Stimulated activated CD8-positive, alpha-beta memory T cell treated with anti-CD3 and anti-CD28 coated beads, Interleukin-7, amount 100 ng/mL, for 48 hours (primary cell): ENCODE measurements at regions not wholly inside any gene's neighbourhood (a gene's known extent, or its start where the extent isn't known, plus 50 kb on each side); places are given as distances from the start of the nearest gene placed in this dataset.

Experiments
- DNase-seq, 2 donors: peaks; one replicate each; pipeline ENCODE4 v3.0.0-alpha.2; 2020; ENCODE audit warnings: low read depth in 1 of 2; ENCODE audit errors: extremely low read depth in 1 of 2

GRCh38 chr2:220081171-220081570 lies 453.7 kb downstream of the SLC4A3 start:
- DNase-seq = no peak

GRCh38 chr2:220090050-220090449 lies 462.6 kb downstream of the SLC4A3 start:
- no peak for DNase-seq

GRCh38 chr2:220096406-220096805 lies 469.0 kb downstream of the SLC4A3 start:
- no peak for DNase-seq

- DNase-seq = no peak
Observed at GRCh38 chr2:220101980-220102379, 474.6 kb downstream of the SLC4A3 start.

GRCh38 chr2:220103596-220103995 lies 476.2 kb downstream of the SLC4A3 start:
- DNase-seq = no peak

- no peak for DNase-seq
Observed at GRCh38 chr2:220104871-220105351, 477.5 kb downstream of the SLC4A3 start.

- no peak for DNase-seq
Observed at GRCh38 chr2:220106065-220106464, 478.6 kb downstream of the SLC4A3 start.

GRCh38 chr2:220107380-220107791 lies 480.0 kb downstream of the SLC4A3 start:
- DNase-seq = no peak

- no peak for DNase-seq
Observed at GRCh38 chr2:220114443-220114842, 487.0 kb downstream of the SLC4A3 start.

- DNase-seq = no peak
Observed at GRCh38 chr2:220117025-220117424, 489.6 kb downstream of the SLC4A3 start.

- no peak for DNase-seq
Observed at GRCh38 chr2:220120041-220120440, 492.6 kb downstream of the SLC4A3 start.

GRCh38 chr2:220123751-220124150 lies 496.3 kb downstream of the SLC4A3 start:
- DNase-seq = no peak

- DNase-seq = no peak
Observed at GRCh38 chr2:220125551-220125950, 498.1 kb downstream of the SLC4A3 start.

- no peak for DNase-seq
Observed at GRCh38 chr2:220127311-220127710, 499.9 kb downstream of the SLC4A3 start.

- no peak for DNase-seq
Observed at GRCh38 chr2:220127876-220128275, 500.4 kb downstream of the SLC4A3 start.

- no peak for DNase-seq
Observed at GRCh38 chr2:220129391-220129790, 502.0 kb downstream of the SLC4A3 start.

GRCh38 chr2:220134756-220135534 lies 507.5 kb downstream of the SLC4A3 start:
- no peak for DNase-seq

GRCh38 chr2:220143336-220143735 lies 515.9 kb downstream of the SLC4A3 start:
- no peak for DNase-seq

GRCh38 chr2:220144411-220144810 lies 517.0 kb downstream of the SLC4A3 start:
- no peak for DNase-seq

GRCh38 chr2:220147161-220148038 lies 520.0 kb downstream of the SLC4A3 start:
- DNase-seq = no peak

- DNase-seq = no peak
Observed at GRCh38 chr2:220148471-220149248, 521.2 kb downstream of the SLC4A3 start.
